ENCODE measurements at regions not wholly inside any gene's neighbourhood (a gene's known extent, or its start where the extent isn't known, plus 50 kb on each side); places are given as distances from the start of the nearest gene placed in this dataset.

DNA sequence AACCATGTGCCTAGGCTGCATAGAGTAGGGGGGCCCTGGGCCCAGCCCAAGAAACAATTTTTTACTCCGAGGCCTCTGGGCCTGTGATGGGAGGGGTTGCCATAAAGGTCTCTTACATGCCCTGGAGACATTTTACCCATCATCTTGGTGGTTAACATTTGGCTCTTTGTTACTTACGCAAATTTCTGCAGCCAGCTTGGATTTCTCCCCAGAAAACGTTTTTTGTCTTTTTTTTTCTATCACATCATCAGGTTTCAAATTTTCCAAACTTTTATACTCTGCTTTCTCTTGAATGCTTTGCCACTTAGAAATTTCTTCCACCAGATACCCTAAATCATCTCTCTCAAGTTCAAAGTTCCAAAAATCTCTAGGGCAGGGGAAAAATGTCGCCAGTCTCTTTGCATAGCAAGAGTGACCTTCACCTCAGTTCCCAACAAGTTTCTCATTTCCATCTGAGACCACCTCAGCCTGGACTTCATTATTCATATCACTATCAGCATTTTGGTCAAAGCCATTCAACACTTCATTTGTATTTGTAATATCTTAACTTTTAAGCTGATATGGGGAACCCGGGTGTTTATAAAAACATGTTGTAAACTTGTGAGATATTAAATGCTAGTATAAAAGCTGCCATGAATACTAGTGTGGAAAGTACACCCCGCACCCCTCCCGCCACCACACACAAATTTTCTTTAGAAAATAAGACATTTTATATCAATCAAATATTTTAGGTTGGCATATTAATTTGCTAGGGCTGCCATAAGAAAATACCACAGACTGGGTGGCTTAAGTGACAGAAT, 56.0 kb upstream of the PLSCR4 start:
- intact Hi-C loops (cut with DNase I): no loop called here
- WGBS: 84% methylated on average over 7 of the region's 7 CpGs
- no peak for DNase-seq (ENCODE audit: low spot score)

GRCh38 chr3:146305808-146306423, 55.0 kb upstream of the PLSCR4 start:
- TF ChIP-seq POLR2A (IDR thresholded peaks at IDR 0.05): no peak
- no peak for TF ChIP-seq POLR2AphosphoS5 (IDR thresholded peaks at IDR 0.05)
- TF ChIP-seq, protein P1, sequence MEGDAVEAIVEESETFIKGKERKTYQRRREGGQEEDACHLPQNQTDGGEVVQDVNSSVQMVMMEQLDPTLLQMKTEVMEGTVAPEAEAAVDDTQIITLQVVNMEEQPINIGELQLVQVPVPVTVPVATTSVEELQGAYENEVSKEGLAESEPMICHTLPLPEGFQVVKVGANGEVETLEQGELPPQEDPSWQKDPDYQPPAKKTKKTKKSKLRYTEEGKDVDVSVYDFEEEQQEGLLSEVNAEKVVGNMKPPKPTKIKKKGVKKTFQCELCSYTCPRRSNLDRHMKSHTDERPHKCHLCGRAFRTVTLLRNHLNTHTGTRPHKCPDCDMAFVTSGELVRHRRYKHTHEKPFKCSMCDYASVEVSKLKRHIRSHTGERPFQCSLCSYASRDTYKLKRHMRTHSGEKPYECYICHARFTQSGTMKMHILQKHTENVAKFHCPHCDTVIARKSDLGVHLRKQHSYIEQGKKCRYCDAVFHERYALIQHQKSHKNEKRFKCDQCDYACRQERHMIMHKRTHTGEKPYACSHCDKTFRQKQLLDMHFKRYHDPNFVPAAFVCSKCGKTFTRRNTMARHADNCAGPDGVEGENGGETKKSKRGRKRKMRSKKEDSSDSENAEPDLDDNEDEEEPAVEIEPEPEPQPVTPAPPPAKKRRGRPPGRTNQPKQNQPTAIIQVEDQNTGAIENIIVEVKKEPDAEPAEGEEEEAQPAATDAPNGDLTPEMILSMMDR (IDR thresholded peaks at IDR 0.05): no peak
- H3K27ac ChIP-seq: no peak overlapping the region
- H3K36me3 ChIP-seq: no peaks in the 10 kb centered on the region
- no peaks in the 10 kb centered on the region for H3K27me3 ChIP-seq (replicated peaks; ENCODE audit: insufficient read depth)
- 85% methylated on average over 1 of the region's 1 CpG for WGBS
- DNase-seq (ENCODE audit: low spot score): no peak
- H3K4me1 ChIP-seq (replicated peaks): no peaks in the 10 kb centered on the region
- H3K9me3 ChIP-seq: no peaks in the 10 kb centered on the region
- no peak overlapping the region for H3K4me3 ChIP-seq
- intact Hi-C loops (cut with DNase I): no loop called here

More for the DNA sequence above, 56.0 kb upstream of the PLSCR4 start:
- Histone ChIP-seq H3K4me3 (no peak overlapping the region), H3K4me1 (replicated peaks) (no peaks in the 10 kb centered on the region), H3K27me3 (replicated peaks; ENCODE audit: insufficient read depth) (no peaks in the 10 kb centered on the region), H3K36me3 (no peaks in the 10 kb centered on the region), H3K9me3 (no peaks in the 10 kb centered on the region), H3K27ac (no peak overlapping the region)
- TF ChIP-seq POLR2AphosphoS5 (IDR thresholded peaks at IDR 0.05) (no peak), POLR2A (IDR thresholded peaks at IDR 0.05) (no peak)
- TF ChIP-seq, protein P1 (IDR thresholded peaks at IDR 0.05): no peak

GRCh38 chr3:146300768-146301167, 49.9 kb upstream of the PLSCR4 start:
- Histone ChIP-seq H3K4me3 (no peak overlapping the region), H3K4me1 (replicated peaks) (no peaks in the 10 kb centered on the region), H3K27ac (no peak overlapping the region), H3K9me3 (no peaks in the 10 kb centered on the region), H3K36me3 (no peaks in the 10 kb centered on the region), H3K27me3 (replicated peaks; ENCODE audit: insufficient read depth) (no peaks in the 10 kb centered on the region)
- intact Hi-C loops (cut with DNase I): no loop called here
- no peak for DNase-seq (ENCODE audit: low spot score)
- 100% methylated on average over 1 of the region's 1 CpG for WGBS
- TF ChIP-seq POLR2A (IDR thresholded peaks at IDR 0.05): no peak
- no peak for TF ChIP-seq POLR2AphosphoS5 (IDR thresholded peaks at IDR 0.05)
- TF ChIP-seq, protein P1 (IDR thresholded peaks at IDR 0.05): no peak
